HepG2 (cell line): ENCODE measurements at regions not wholly inside any gene's neighbourhood (a gene's known extent, or its start where the extent isn't known, plus 50 kb on each side); places are given as distances from the start of the nearest gene placed in this dataset.

Source experiments
- ATF6 ChIP-seq: sonication (generic); formaldehyde crosslinking; conservative IDR thresholded peaks from 2 replicates; pipeline ENCODE4 v1.4.0; 2020; ENCODE audit warnings: missing genetic modification reagents
- CTCF ChIP-seq: sonication (generic); formaldehyde crosslinking; IDR thresholded peaks from 2 replicates; pipeline ENCODE4 v1.5.0; 2020; ENCODE audit warnings: mild to moderate bottlenecking, missing genetic modification reagents, moderate library complexity
- EZH2 ChIP-seq: conservative IDR thresholded peaks from 2 replicates; pipeline ENCODE4 v1.6.1; 2012; ENCODE audit warnings: mild to moderate bottlenecking, low read depth, low read length, moderate library complexity
- HDAC2 ChIP-seq: sonication (generic); formaldehyde crosslinking; IDR thresholded peaks from 2 replicates; pipeline ENCODE4 v1.4.0; 2020; ENCODE audit warnings: missing genetic modification reagents
- JUNB ChIP-seq: sonication (generic); formaldehyde crosslinking; IDR thresholded peaks from 2 replicates; pipeline ENCODE4 v1.8.0; 2022; ENCODE audit warnings: missing genetic modification reagents, mild to moderate bottlenecking, borderline replicate concordance
- KLF13 ChIP-seq: sonication (generic); formaldehyde crosslinking; IDR thresholded peaks from 2 replicates; pipeline ENCODE4 v1.4.0; 2020; ENCODE audit warnings: mild to moderate bottlenecking, missing genetic modification reagents
- MLX ChIP-seq: IDR thresholded peaks from 2 replicates; pipeline ENCODE4 v1.6.1; 2016
- RFX3 ChIP-seq: IDR thresholded peaks from 2 replicates; pipeline ENCODE4 v1.6.1; 2016; ENCODE audit warnings: missing biosample characterization, missing genetic modification reagents
- ZBTB14 ChIP-seq: sonication (generic); formaldehyde crosslinking; IDR thresholded peaks from 2 replicates; pipeline ENCODE4 v1.4.0; 2020; ENCODE audit warnings: missing genetic modification reagents
- ZBTB26 ChIP-seq: IDR thresholded peaks from 2 replicates; pipeline ENCODE4 v1.6.1; 2016; ENCODE audit warnings: missing compliant biosample characterization, missing genetic modification reagents, borderline replicate concordance
- ZNF17 ChIP-seq: sonication (generic); formaldehyde crosslinking; IDR thresholded peaks from 2 replicates; pipeline ENCODE4 v1.5.0; 2020; ENCODE audit warnings: mild to moderate bottlenecking, missing genetic modification reagents
- ZNF512 ChIP-seq: sonication (generic); formaldehyde crosslinking; IDR thresholded peaks from 2 replicates; pipeline ENCODE4 v1.4.0; 2020; ENCODE audit warnings: mild to moderate bottlenecking, missing genetic modification reagents

GRCh38 chr4:33029976-33030375 is 2309.8 kb downstream of the PCDH7 start:
- TF ChIP-seq ZBTB14 (CRISPR knock-in tag): no peak
- TF ChIP-seq ZBTB26 (CRISPR knock-in tag): no peak
- TF ChIP-seq HDAC2 (CRISPR knock-in tag): no peak
- no peak for TF ChIP-seq CTCF (CRISPR knock-in tag)
- no peak for TF ChIP-seq EZH2
- TF ChIP-seq ZNF512 (CRISPR knock-in tag): no peak
- TF ChIP-seq RFX3 (CRISPR knock-in tag): no peak
- TF ChIP-seq MLX (CRISPR knock-in tag): no peak
- TF ChIP-seq ZNF17: no peak
- TF ChIP-seq KLF13 (CRISPR knock-in tag): no peak
- no peak for TF ChIP-seq JUNB
- no peak for TF ChIP-seq ATF6 (CRISPR knock-in tag)
